Mesenchymal stem cell (in vitro differentiated cells and primary cell): ENCODE measurements at regions not wholly inside any gene's neighbourhood (a gene's known extent, or its start where the extent isn't known, plus 50 kb on each side); places are given as distances from the start of the nearest gene placed in this dataset.

ENCODE experiments used
- DNase-seq: peaks from one replicate; pipeline ENCODE4 v3.0.0-alpha.2; 2013
- H2AFZ ChIP-seq: one replicate; pipeline ENCODE4 v1.6.1; 2013; ENCODE audit warnings: low read depth, mild to moderate bottlenecking, control low read depth, inconsistent platforms, low read length, moderate library complexity
- H2AK5ac ChIP-seq: 2 replicates; pipeline ENCODE4 v1.6.1; 2013; ENCODE audit warnings: low read length, moderate library complexity, mild to moderate bottlenecking, inconsistent platforms; ENCODE audit not compliant: severe bottlenecking
- H2BK120ac ChIP-seq: one replicate; pipeline ENCODE4 v1.6.1; 2013; ENCODE audit warnings: low read depth, mild to moderate bottlenecking, inconsistent platforms, low read length, moderate library complexity
- H2BK12ac ChIP-seq, 2 experiments: one replicate each; pipeline ENCODE4 v1.6.1; 2013; ENCODE audit warnings: inconsistent platforms in 2 of 2, low read length in 2 of 2, mild to moderate bottlenecking in 2 of 2, moderate library complexity in 2 of 2, control low read depth in 1 of 2
- H2BK15ac ChIP-seq: one replicate; pipeline ENCODE4 v1.6.1; 2013; ENCODE audit warnings: mild to moderate bottlenecking, low read depth, inconsistent platforms; ENCODE audit not compliant: poor library complexity, severe bottlenecking
- H2BK5ac ChIP-seq: 2 replicates; pipeline ENCODE4 v1.6.1; 2013; ENCODE audit warnings: low read depth, mild to moderate bottlenecking, low read length, control low read depth, inconsistent platforms; ENCODE audit not compliant: poor library complexity, severe bottlenecking
- H3K14ac ChIP-seq, 2 experiments: one replicate each; pipeline ENCODE4 v1.6.1; 2013; ENCODE audit warnings: inconsistent platforms in 2 of 2, low read length in 2 of 2, control low read depth in 1 of 2, mild to moderate bottlenecking in 1 of 2, moderate library complexity in 1 of 2
- H3K18ac ChIP-seq, 2 experiments: one replicate each; pipeline ENCODE4 v1.6.1; 2013; ENCODE audit warnings: inconsistent platforms in 2 of 2, low read length in 2 of 2, control low read depth in 1 of 2, low read depth in 1 of 2, mild to moderate bottlenecking in 1 of 2
- H3K23ac ChIP-seq, 2 experiments: one replicate each; pipeline ENCODE4 v1.6.1; 2013; ENCODE audit warnings: inconsistent platforms in 2 of 2, low read length in 2 of 2, mild to moderate bottlenecking in 2 of 2, moderate library complexity in 2 of 2, control low read depth in 1 of 2
- H3K27ac ChIP-seq: 2 replicates; pipeline ENCODE4 v1.5.1; 2013; ENCODE audit warnings: mild to moderate bottlenecking, moderate library complexity, low read length, control low read depth, inconsistent platforms; ENCODE audit not compliant: poor library complexity, severe bottlenecking
- H3K27me3 ChIP-seq, 2 experiments: 2 replicates each; pipeline versions ENCODE4 v1.6.1 to v1.7.0; 2013; ENCODE audit warnings: low read length in 2 of 2, mild to moderate bottlenecking in 2 of 2, moderate library complexity in 2 of 2, control low read depth in 1 of 2, inconsistent platforms in 1 of 2; ENCODE audit not compliant: control insufficient read depth in 1 of 2, insufficient read depth in 1 of 2
- H3K36me3 ChIP-seq, 2 experiments: 2 replicates each; pipeline versions ENCODE4 v1.6.1 to v1.7.0; 2013; ENCODE audit warnings: low read length in 2 of 2, control low read depth in 1 of 2, inconsistent platforms in 1 of 2, low read depth in 1 of 2, mild to moderate bottlenecking in 1 of 2; ENCODE audit not compliant: insufficient read depth in 2 of 2, control insufficient read depth in 1 of 2
- H3K4ac ChIP-seq, 2 experiments: one replicate each; pipeline ENCODE4 v1.6.1; 2013; ENCODE audit warnings: inconsistent platforms in 2 of 2, low read length in 2 of 2, mild to moderate bottlenecking in 2 of 2, moderate library complexity in 2 of 2, control low read depth in 1 of 2, low read depth in 1 of 2
- H3K4me1 ChIP-seq: 2 replicates; pipeline ENCODE4 v1.6.1; 2013; ENCODE audit warnings: low read depth, low read length, control low read depth; ENCODE audit not compliant: control insufficient read depth, insufficient read depth
- H3K4me2 ChIP-seq: 2 replicates; pipeline ENCODE4 v1.6.1; 2013; ENCODE audit warnings: low read length, mild to moderate bottlenecking, inconsistent platforms; ENCODE audit not compliant: poor library complexity, severe bottlenecking
- H3K4me3 ChIP-seq, 2 experiments: 2 replicates each; pipeline versions ENCODE4 v1.5.1 to v1.7.0; 2013; ENCODE audit warnings: low read length in 2 of 2, mild to moderate bottlenecking in 2 of 2, control low read depth in 1 of 2, low read depth in 1 of 2; ENCODE audit not compliant: insufficient read depth in 1 of 2
- H3K79me1 ChIP-seq: replicated peaks from 2 replicates; pipeline ENCODE4 v1.6.1; 2013; ENCODE audit warnings: mild to moderate bottlenecking, control low read depth, low read length, inconsistent platforms; ENCODE audit not compliant: poor library complexity, severe bottlenecking
- H3K9ac ChIP-seq: 2 replicates; pipeline ENCODE4 v1.7.0; 2013; ENCODE audit warnings: mild to moderate bottlenecking, low read length, moderate library complexity
- H3K9me3 ChIP-seq: 2 replicates; pipeline ENCODE4 v1.7.0; 2013; ENCODE audit warnings: mild to moderate bottlenecking, low read length; ENCODE audit not compliant: control insufficient read depth
- H4K8ac ChIP-seq: one replicate; pipeline ENCODE4 v1.6.1; 2013; ENCODE audit warnings: inconsistent platforms, mild to moderate bottlenecking, low read length, moderate library complexity
- H4K91ac ChIP-seq: one replicate; pipeline ENCODE4 v1.6.1; 2013; ENCODE audit warnings: mild to moderate bottlenecking, low read length, inconsistent platforms
- WGBS: methylation state at CpG from one replicate; pipeline ENCODE4 v1.1.7; 2013; ENCODE audit warnings: mixed read lengths; 5-methylcytosine and 5-hydroxymethylcytosine counted together

- H2AFZ ChIP-seq: no peak overlapping the region
- no peak overlapping the region for H2BK5ac ChIP-seq
- no peaks in the 10 kb centered on the region for H3K36me3 ChIP-seq
- no peak overlapping the region for H2BK15ac ChIP-seq
- no peaks in the 10 kb centered on the region for H3K4me1 ChIP-seq
- H4K91ac ChIP-seq: no peak overlapping the region
- H3K79me1 ChIP-seq: no peaks in the 10 kb centered on the region
- H4K8ac ChIP-seq: no peak overlapping the region
- H3K9ac ChIP-seq: peak overlapping the region; percentile 23
- no peak overlapping the region for H3K18ac ChIP-seq
- H3K14ac ChIP-seq: no peak overlapping the region
- H3K4me2 ChIP-seq: no peak overlapping the region
- H2AK5ac ChIP-seq: no peak overlapping the region
- no peak overlapping the region for H2BK12ac ChIP-seq
- no peak for DNase-seq
- H3K27ac ChIP-seq: peak overlapping the region; percentile 79
- peak overlapping the region in 1 of 2 experiments; percentile 1 for H3K4me3 ChIP-seq
- 92% methylated on average over 5 of the region's 5 CpGs for WGBS
- no peaks in the 10 kb centered on the region for H3K27me3 ChIP-seq
- no peak overlapping the region for H2BK120ac ChIP-seq
- H3K4ac ChIP-seq: no peak overlapping the region
- H3K23ac ChIP-seq: no peak overlapping the region
- no peaks in the 10 kb centered on the region for H3K9me3 ChIP-seq
Observed at GRCh38 chr4:187547316-187547715, 448.3 kb upstream of the ZFP42 start.

GRCh38 chr4:187550256-187550950, 445.2 kb upstream of the ZFP42 start:
- Histone ChIP-seq H2BK120ac (no peak overlapping the region), H3K27me3 (no peaks in the 10 kb centered on the region), H2AFZ (no peak overlapping the region), H3K4ac (no peak overlapping the region), H2BK15ac (no peak overlapping the region), H3K79me1 (no peaks in the 10 kb centered on the region), H3K18ac (no peak overlapping the region), H3K4me1 (no peaks in the 10 kb centered on the region), H3K4me2 (no peak overlapping the region), H3K14ac (no peak overlapping the region), H3K23ac (no peak overlapping the region), H2BK12ac (no peak overlapping the region), H2BK5ac (no peak overlapping the region), H3K27ac (peak overlapping the region; percentile 23), H2AK5ac (no peak overlapping the region), H3K4me3 (no peak overlapping the region), H4K8ac (no peak overlapping the region), H4K91ac (no peak overlapping the region), H3K36me3 (no peaks in the 10 kb centered on the region), H3K9me3 (no peaks in the 10 kb centered on the region), H3K9ac (no peak overlapping the region)
- 49% methylated on average over 2 of the region's 5 CpGs for WGBS
- DNase-seq: no peak

- H3K4me3 ChIP-seq: no peak overlapping the region
- no peak overlapping the region for H4K8ac ChIP-seq
- no peak overlapping the region for H3K23ac ChIP-seq
- H3K4me2 ChIP-seq: no peak overlapping the region
- H2BK120ac ChIP-seq: no peak overlapping the region
- H2AFZ ChIP-seq: no peak overlapping the region
- H2BK5ac ChIP-seq: no peak overlapping the region
- no peak overlapping the region for H2AK5ac ChIP-seq
- H3K14ac ChIP-seq: no peak overlapping the region
- no peak overlapping the region for H2BK15ac ChIP-seq
- H3K36me3 ChIP-seq: no peaks in the 10 kb centered on the region
- H2BK12ac ChIP-seq: no peak overlapping the region
- no peak overlapping the region for H3K9ac ChIP-seq
- H3K18ac ChIP-seq: no peak overlapping the region
- DNase-seq: peak; percentile 17
- no peak overlapping the region for H4K91ac ChIP-seq
- H3K4me1 ChIP-seq: no peaks in the 10 kb centered on the region
- H3K79me1 ChIP-seq: no peaks in the 10 kb centered on the region
- no peak overlapping the region for H3K27ac ChIP-seq
- H3K4ac ChIP-seq: no peak overlapping the region
- WGBS: 94% methylated on average over 2 of the region's 4 CpGs
- no peaks in the 10 kb centered on the region for H3K27me3 ChIP-seq
- peaks cover 7% of the 10 kb centered on the region for H3K9me3 ChIP-seq
Observed at GRCh38 chr4:187552781-187553180, 442.8 kb upstream of the ZFP42 start.

GRCh38 chr4:187555174-187555573, 440.4 kb upstream of the ZFP42 start:
- H3K27ac ChIP-seq: no peak overlapping the region
- H3K9ac ChIP-seq: no peak overlapping the region
- H2BK120ac ChIP-seq: no peak overlapping the region
- no peaks in the 10 kb centered on the region for H3K27me3 ChIP-seq
- DNase-seq: peak; percentile 18
- no peak overlapping the region for H3K4me3 ChIP-seq
- no peaks in the 10 kb centered on the region for H3K4me1 ChIP-seq
- H2BK15ac ChIP-seq: no peak overlapping the region
- peaks cover 8% of the 10 kb centered on the region for H3K9me3 ChIP-seq
- H3K14ac ChIP-seq: no peak overlapping the region
- H3K4ac ChIP-seq: no peak overlapping the region
- H2BK5ac ChIP-seq: no peak overlapping the region
- H3K18ac ChIP-seq: no peak overlapping the region
- H4K91ac ChIP-seq: no peak overlapping the region
- no peak overlapping the region for H4K8ac ChIP-seq
- no peaks in the 10 kb centered on the region for H3K79me1 ChIP-seq
- H3K4me2 ChIP-seq: no peak overlapping the region
- H3K36me3 ChIP-seq: no peaks in the 10 kb centered on the region
- no peak overlapping the region for H2AFZ ChIP-seq
- H3K23ac ChIP-seq: no peak overlapping the region
- H2AK5ac ChIP-seq: no peak overlapping the region
- no peak overlapping the region for H2BK12ac ChIP-seq
